ENCODE measurements at regions not wholly inside any gene's neighbourhood (a gene's known extent, or its start where the extent isn't known, plus 50 kb on each side); places are given as distances from the start of the nearest gene placed in this dataset.

DNA sequence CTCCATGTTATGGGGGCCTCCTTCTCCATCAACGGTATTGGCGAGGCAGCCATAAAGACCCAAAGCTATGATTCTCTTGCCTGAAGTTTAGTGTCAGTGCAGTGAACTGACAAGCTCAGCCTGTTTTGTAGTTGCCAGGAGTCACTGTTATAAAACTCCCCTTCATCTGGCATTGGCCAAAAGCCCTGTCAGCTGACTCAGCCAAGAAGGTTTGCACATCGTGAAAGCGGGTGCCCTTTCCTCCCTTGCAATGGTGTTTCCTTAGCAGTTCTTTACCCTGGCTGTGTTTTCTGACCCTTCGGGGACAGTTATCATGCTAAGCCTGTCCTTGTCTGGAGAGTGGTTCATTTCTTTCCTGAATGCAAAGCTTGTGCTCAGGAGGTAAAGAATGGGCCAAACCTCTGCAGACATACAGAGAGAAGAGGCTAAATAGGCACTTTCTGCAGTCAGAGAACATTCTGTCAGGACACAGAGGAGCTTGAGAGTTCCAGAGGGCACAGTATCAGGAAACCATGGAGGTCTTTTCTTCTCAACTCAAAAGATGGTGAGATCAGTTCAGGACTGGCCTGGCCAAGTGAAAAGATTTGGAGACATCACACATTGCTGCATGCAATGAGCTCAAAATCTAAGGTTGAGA is 414.2 kb downstream of the ZNF521 start:
- TF ChIP-seq GATA2 (IDR thresholded peaks at IDR 0.05; ENCODE audit: low read depth, low read length) (no peak), GATA3 (IDR thresholded peaks at IDR 0.05; ENCODE audit: low read depth, low read length) (no peak)

DNA sequence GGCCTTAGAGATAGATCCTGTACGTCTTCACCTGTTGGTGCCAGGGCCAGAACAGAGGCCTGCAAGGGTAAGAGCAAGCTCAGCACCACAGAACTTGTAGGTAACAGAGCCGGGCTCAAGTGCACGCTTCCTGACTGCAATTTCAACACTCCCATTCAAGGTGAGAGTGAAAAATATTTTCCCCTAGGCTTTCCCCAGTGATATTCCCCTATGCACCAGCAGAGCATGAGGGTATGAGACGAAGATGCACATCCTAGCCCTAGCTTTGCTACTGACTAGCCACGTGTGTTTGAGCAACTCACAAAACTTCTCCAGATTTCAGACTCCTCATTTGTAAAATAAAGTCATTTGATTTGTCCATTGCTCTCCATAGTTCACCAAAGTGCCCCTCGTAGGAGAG is 411.6 kb downstream of the ZNF521 start:
- TF ChIP-seq GATA3 (IDR thresholded peaks at IDR 0.05; ENCODE audit: low read depth, low read length) (no peak), GATA2 (IDR thresholded peaks at IDR 0.05; ENCODE audit: low read depth, low read length) (no peak)

DNA sequence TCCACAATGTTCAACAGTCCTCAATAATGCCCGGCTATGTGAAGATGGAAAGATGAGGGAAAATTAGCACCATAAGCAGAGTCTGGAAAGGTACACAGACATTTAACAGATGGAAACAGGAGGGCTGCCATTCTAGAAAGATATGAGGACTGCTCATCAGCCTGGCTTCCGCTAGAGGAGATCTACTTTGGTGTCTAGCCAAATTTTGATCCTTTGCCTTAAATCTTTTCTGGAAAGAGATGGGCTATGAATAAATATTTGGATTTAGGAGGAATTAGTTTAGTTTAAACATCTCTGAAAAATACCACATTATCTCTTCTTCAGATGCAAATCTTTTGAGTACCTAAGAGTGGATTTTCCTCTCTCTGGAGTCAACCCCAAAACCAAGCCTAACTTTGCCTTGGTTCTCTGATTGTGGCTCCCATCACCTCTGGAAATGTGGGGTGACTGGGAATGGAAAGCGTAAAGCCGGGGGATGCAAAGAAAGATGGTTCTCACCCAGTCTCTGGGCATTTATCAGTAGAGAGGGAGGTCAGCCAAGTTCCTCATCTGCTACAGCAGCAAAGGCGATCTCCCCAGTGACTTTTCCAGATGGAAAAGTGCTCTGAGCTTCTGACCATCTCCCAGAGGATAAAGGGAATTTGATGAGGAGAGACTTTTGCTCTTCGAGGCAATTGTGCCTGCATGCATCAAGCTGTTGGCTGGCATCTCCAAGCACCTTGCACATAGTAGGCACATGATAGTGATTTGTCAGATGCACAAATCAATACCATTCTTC is 410.6 kb downstream of the ZNF521 start:
- TF ChIP-seq GATA2 (IDR thresholded peaks at IDR 0.05; ENCODE audit: low read depth, low read length) (no peak), GATA3 (IDR thresholded peaks at IDR 0.05; ENCODE audit: low read depth, low read length) (no peak)

DNA sequence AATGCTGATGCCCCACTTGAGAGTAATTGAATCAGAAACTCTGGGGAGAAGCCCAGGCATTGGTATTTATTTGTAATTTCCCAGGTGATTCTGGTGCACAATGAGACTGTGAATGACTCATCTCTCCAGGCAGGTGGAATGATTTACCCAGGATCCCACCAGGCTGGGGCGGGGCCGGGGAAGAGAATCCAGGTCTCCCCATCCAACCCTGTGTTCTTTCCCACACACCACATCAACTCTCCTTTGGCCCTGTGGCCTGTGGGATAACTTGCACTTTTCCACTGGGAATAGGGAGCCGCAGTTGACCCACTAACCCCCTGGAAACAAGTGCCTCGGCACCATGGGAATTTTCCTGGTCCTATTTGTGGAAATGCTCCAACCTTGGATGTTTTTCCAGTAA is 409.8 kb downstream of the ZNF521 start:
- TF ChIP-seq GATA2 (IDR thresholded peaks at IDR 0.05; ENCODE audit: low read depth, low read length) (no peak), GATA3 (IDR thresholded peaks at IDR 0.05; ENCODE audit: low read depth, low read length) (no peak)

DNA sequence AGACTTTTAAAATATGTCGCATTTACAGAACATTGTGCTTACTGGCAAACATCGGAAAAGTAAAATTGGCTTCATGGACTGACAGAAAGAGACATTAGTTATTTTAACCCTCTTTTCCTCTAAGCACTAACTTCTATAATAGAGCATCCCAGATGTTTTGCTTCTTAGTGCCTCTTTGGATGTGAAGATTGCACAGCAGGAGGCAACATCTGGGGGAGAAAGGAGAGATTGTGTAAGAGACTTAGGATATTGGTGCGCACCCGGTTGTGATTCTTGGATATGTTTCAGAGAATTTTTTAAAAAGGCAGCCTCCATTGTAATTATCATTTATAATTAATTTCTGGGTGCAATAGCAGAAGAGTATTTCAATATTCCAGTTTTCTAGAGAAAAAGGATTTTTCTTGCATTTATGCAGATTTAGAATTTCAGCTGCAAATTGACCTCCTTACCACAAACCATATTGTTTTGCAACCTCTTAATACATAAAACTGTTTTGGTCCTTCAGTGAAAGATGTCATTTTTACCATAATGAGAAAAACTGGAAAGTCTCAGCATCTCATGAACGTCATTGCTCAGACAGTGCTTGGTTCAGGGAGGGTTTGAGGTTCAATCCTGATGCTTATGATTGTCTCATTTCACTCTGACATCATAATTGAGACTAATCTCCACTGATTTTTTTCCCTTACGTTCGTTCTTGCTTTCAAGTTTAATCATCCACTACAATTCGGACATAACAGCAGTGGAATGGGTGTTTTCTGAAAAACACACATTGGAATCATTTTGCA is 404.3 kb downstream of the ZNF521 start:
- TF ChIP-seq GATA2 (IDR thresholded peaks at IDR 0.05; ENCODE audit: low read depth, low read length) (no peak), GATA3 (IDR thresholded peaks at IDR 0.05; ENCODE audit: low read depth, low read length) (no peak)

DNA sequence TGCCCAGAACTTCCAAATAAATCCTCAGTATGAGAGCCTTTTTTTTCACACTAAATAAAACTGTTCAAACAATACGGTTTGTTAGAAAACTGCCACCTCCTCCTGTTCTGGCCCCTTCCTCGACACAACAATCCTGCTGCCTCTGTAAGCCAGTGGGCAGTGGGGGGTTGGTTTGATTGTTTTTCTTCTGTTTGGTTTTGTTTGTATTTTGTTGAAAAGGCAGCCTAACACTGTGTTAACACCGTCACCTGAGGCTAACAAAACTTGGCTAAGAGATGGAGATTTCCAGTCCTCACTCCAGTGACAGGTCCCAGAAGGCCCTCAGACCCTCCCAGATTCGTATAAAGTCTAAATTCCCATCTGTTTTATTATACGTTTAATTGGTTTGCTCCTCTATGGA is 402.1 kb downstream of the ZNF521 start:
- TF ChIP-seq GATA2 (IDR thresholded peaks at IDR 0.05; ENCODE audit: low read depth, low read length), result no peak
- TF ChIP-seq GATA3 (IDR thresholded peaks at IDR 0.05; ENCODE audit: low read depth, low read length), result no peak

DNA sequence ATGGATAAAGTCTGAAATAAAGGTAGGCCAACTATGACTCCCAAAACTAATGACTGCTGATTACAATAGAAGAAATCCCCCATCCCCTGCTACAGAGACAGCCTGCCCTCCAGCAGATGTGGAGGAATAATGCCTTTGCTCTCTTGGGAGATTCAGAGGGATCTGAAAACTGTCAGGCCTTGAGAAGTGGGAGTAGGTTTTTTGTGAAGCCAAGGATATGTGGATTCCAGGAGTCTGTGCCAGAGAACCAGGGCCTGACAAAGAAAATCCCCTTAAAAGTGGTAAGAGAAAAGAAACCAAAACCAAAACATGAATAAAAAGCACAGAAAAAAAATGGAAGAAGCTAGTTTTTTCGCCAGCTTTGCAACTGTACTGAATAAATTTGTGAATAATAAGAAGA is 397.6 kb downstream of the ZNF521 start:
- TF ChIP-seq GATA3 (IDR thresholded peaks at IDR 0.05; ENCODE audit: low read depth, low read length), result no peak
- no peak for TF ChIP-seq GATA2 (IDR thresholded peaks at IDR 0.05; ENCODE audit: low read depth, low read length)

DNA sequence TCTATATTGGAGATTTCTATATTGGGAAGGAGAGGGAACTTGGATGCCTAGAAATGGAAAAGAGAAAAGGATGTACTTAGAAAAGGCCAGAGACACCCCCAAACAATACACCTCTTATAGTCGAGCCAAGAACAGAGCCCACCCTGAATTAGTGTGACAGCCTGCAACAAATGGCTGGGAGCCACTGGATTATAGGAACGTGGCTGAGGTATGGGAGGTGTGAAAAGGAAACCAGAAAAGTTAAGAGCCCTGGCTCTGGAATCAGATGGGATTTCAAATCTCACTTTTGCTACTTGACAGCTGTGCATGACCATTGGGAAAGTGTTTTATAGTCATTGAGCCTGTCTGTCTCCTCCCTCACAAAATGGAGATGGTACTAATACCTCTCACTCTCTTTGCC is 394.0 kb downstream of the ZNF521 start:
- TF ChIP-seq GATA3 (IDR thresholded peaks at IDR 0.05; ENCODE audit: low read depth, low read length) (no peak), GATA2 (IDR thresholded peaks at IDR 0.05; ENCODE audit: low read depth, low read length) (no peak)

DNA sequence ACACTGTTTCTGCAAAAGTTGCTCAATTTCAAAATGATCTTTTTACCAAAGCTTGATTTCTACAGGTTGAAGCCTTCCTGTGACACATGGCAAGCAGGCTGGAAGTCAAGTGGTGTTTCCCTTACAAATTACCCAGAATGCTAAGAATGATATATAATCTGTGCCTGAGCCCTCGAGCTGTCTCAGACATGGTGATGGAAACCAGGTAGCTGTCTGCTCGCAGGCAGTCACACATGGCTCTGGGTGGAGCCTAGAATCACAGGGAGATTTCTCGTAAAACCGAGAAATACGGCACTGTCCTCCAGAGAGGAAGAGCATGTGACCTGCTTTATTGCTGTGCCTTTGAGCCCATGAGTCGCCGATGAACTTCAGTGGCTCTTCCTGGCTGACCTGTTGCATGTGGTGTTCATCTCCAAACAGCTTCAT is 392.9 kb downstream of the ZNF521 start:
- TF ChIP-seq GATA3 (IDR thresholded peaks at IDR 0.05; ENCODE audit: low read depth, low read length), result no peak
- no peak for TF ChIP-seq GATA2 (IDR thresholded peaks at IDR 0.05; ENCODE audit: low read depth, low read length)

DNA sequence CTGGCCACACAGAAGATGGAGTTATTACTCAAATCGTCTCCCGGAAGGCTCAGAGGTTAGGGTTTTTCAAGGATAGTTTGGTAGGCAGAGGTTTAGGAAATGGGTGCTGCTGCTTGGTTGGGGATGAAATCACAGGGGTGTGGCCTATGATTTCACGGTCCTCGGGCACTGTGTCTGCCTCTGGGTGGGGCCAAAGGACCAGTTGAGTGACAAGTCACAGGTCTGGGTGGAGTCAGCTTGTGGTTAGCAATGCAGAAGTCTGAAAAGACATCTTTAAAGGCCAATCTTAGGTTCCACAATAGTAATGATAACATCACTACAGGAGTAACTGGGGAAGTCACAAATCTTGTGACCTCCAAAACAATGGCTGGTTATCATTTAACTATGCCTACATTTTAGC is 387.8 kb downstream of the ZNF521 start:
- TF ChIP-seq GATA2 (IDR thresholded peaks at IDR 0.05; ENCODE audit: low read depth, low read length) (no peak), GATA3 (IDR thresholded peaks at IDR 0.05; ENCODE audit: low read depth, low read length) (no peak)

DNA sequence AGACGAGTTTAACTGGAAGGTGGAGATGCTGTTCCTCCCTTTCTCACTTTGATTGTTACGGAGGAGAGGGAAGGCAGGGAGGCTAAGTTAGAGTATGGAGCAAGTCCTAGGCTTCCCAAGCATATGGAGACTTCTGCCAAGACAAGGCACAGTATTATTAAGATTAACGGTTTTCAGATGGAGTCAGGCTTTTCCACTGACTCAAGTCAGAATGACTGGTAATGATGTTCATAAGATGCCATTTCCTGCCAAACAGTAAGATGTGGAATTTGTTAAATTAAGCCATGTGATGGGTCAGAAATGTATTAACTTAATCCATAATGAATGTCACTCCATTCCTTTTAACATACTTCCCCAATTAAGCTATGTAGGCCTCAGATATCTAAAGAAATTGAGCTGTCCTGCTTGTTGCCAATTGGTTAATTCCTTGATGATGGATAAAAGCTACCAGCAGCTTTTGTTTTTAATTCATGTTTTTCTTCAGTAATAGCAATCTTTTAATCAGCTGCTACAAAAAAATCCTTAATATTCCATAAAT is 383.7 kb downstream of the ZNF521 start:
- TF ChIP-seq GATA2 (IDR thresholded peaks at IDR 0.05; ENCODE audit: low read depth, low read length) (no peak), GATA3 (IDR thresholded peaks at IDR 0.05; ENCODE audit: low read depth, low read length) (no peak)

DNA sequence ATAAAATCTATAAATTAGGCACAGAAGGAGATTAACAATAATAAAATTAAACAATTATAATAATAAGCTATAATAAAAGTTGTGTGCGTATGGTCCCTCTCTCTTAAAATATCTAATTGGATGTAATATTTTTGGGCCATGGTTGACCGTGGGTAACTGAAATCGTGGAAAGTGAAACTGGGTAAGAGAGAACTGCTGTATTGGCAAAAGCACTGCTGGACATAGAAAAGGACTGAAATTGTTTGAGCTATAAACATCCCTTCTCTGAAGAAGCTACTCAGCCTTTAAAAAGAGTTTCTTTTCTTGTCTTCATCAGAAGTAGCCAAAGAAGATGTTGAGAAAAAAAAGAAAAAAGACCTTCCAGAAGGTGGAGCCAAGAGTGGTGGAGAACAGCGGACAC is 379.4 kb downstream of the ZNF521 start:
- TF ChIP-seq GATA3 (IDR thresholded peaks at IDR 0.05; ENCODE audit: low read depth, low read length), result no peak
- no peak for TF ChIP-seq GATA2 (IDR thresholded peaks at IDR 0.05; ENCODE audit: low read depth, low read length)

DNA sequence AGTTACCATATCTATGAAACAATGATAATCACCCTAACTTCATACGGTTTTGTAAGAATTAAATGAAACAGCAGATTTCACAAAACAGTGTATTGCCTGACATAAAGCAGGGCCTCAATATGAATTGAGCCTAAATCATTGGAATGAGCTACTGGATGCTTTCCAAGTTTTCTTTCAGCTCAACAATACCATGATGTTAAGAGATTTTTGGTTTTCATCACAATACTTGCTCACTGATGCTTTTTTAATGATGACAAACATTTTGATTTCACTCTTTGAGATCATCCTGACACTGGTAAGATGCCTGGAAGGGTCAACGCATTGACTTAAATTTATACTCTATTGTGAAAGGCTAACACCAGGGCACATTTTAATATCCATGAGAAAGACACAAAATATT is 377.5 kb downstream of the ZNF521 start:
- no peak for TF ChIP-seq GATA2 (IDR thresholded peaks at IDR 0.05; ENCODE audit: low read depth, low read length)
- TF ChIP-seq GATA3 (IDR thresholded peaks at IDR 0.05; ENCODE audit: low read depth, low read length), result no peak
